HG03060 (cell line): ENCODE measurements at regions not wholly inside any gene's neighbourhood (a gene's known extent, or its start where the extent isn't known, plus 50 kb on each side); places are given as distances from the start of the nearest gene placed in this dataset.
"Not testable (repeated sequence)": the region's sequence is repeated elsewhere in the genome, so short reads cannot be mapped to it uniquely, and the experiment has no call there.

ENCODE experiments used
- ATAC-seq: cut with Tn5 transposase; IDR thresholded peaks from one replicate; pipeline ENCODE4 v1.9.1; 2021; ENCODE audit warnings: low read depth, moderate number of reproducible peaks; ENCODE audit not compliant: unreplicated experiment

- ATAC-seq, result no peak
These were observed 111.3 kb upstream of the WARS2 start for GRCh38 chr1:119251751-119252150.

- no peak for ATAC-seq
These were observed 112.9 kb upstream of the WARS2 start for GRCh38 chr1:119253366-119253765.

- no peak for ATAC-seq
These were observed 113.7 kb upstream of the WARS2 start for GRCh38 chr1:119254067-119254720.

GRCh38 chr1:119256089-119256488, 112.5 kb upstream of the HAO2 start:
- ATAC-seq, result not testable (repeated sequence)

GRCh38 chr1:119260506-119260905, 108.1 kb upstream of the HAO2 start:
- ATAC-seq, result no peak

GRCh38 chr1:119266386-119266785, 102.2 kb upstream of the HAO2 start:
- peak; percentile 81 for ATAC-seq

- no peak for ATAC-seq
These were observed 101.7 kb upstream of the HAO2 start for GRCh38 chr1:119266858-119267257.

- ATAC-seq, result not testable (repeated sequence)
These were observed 101.3 kb upstream of the HAO2 start for GRCh38 chr1:119267288-119267687.

GRCh38 chr1:119268879-119269278, 99.7 kb upstream of the HAO2 start:
- no peak for ATAC-seq

GRCh38 chr1:119275145-119276134, 93.1 kb upstream of the HAO2 start:
- no peak for ATAC-seq

- ATAC-seq, result no peak
These were observed 92.0 kb upstream of the HAO2 start for GRCh38 chr1:119276558-119276957.

GRCh38 chr1:119279456-119280381, 88.9 kb upstream of the HAO2 start:
- ATAC-seq, result no peak

- no peak for ATAC-seq
These were observed 83.1 kb upstream of the HAO2 start for GRCh38 chr1:119285482-119285881.

- no peak for ATAC-seq
These were observed 81.9 kb upstream of the HAO2 start for GRCh38 chr1:119286587-119287181.

- no peak for ATAC-seq
These were observed 79.8 kb upstream of the HAO2 start for GRCh38 chr1:119288751-119289150.

- ATAC-seq, result no peak
These were observed 78.3 kb upstream of the HAO2 start for GRCh38 chr1:119290297-119290696.

- ATAC-seq, result no peak
These were observed 76.9 kb upstream of the HAO2 start for GRCh38 chr1:119291611-119292206.

GRCh38 chr1:119293797-119294196, 74.8 kb upstream of the HAO2 start:
- no peak for ATAC-seq

- no peak for ATAC-seq
These were observed 74.4 kb upstream of the HAO2 start for GRCh38 chr1:119294199-119294598.

- ATAC-seq, result no peak
These were observed 73.9 kb upstream of the HAO2 start for GRCh38 chr1:119294722-119295121.
